ENCODE measurements at regions not wholly inside any gene's neighbourhood (a gene's known extent, or its start where the extent isn't known, plus 50 kb on each side); places are given as distances from the start of the nearest gene placed in this dataset.

DNA sequence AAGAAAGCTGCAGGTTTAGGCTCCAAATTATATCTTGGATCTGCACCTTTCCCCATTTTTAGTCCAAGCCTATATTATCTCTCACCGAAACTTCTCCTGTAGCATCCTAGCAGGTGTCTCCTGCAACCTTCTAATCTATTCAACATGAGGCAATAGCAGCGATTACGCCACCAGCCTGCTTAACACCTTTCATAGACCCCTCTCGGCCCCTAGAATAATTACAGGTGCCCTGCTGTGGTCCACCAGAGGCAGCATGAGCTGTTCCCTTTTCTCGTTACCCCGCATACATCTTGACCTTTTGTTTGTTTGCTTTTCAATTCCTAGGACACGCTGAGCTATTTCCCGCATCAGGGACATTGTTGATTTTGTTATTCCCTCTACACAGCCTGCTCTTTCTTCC, 361.9 kb downstream of the CYRIA start:
- TF ChIP-seq, protein P1, sequence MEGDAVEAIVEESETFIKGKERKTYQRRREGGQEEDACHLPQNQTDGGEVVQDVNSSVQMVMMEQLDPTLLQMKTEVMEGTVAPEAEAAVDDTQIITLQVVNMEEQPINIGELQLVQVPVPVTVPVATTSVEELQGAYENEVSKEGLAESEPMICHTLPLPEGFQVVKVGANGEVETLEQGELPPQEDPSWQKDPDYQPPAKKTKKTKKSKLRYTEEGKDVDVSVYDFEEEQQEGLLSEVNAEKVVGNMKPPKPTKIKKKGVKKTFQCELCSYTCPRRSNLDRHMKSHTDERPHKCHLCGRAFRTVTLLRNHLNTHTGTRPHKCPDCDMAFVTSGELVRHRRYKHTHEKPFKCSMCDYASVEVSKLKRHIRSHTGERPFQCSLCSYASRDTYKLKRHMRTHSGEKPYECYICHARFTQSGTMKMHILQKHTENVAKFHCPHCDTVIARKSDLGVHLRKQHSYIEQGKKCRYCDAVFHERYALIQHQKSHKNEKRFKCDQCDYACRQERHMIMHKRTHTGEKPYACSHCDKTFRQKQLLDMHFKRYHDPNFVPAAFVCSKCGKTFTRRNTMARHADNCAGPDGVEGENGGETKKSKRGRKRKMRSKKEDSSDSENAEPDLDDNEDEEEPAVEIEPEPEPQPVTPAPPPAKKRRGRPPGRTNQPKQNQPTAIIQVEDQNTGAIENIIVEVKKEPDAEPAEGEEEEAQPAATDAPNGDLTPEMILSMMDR (conservative IDR thresholded peaks at IDR 0.05; ENCODE audit: low read depth, low read length) = no peak
- DNase-seq (ENCODE audit: low read depth) = no peak
- H3K4me3 ChIP-seq (ENCODE audit: low read depth, low read length) = no peak overlapping the region

DNA sequence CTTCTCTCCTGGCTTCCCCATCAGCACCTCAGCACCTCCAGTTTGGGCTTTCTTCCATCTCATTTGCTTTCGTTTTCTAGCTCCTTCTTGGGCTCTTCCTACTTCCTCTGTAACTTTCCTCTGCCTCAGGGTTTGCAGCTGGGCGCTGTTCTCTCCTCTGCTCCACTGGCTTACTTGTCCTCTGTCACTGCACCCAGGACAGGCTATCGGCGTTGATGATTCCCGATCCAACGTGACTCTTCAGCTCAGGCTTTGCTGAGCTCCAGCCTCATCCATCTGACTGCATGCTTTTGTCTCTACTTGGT, 362.4 kb downstream of the CYRIA start:
- TF ChIP-seq, protein P1 (conservative IDR thresholded peaks at IDR 0.05; ENCODE audit: low read depth, low read length) = no peak
- H3K4me3 ChIP-seq (ENCODE audit: low read depth, low read length) = no peak overlapping the region
- DNase-seq (ENCODE audit: low read depth) = no peak

DNA sequence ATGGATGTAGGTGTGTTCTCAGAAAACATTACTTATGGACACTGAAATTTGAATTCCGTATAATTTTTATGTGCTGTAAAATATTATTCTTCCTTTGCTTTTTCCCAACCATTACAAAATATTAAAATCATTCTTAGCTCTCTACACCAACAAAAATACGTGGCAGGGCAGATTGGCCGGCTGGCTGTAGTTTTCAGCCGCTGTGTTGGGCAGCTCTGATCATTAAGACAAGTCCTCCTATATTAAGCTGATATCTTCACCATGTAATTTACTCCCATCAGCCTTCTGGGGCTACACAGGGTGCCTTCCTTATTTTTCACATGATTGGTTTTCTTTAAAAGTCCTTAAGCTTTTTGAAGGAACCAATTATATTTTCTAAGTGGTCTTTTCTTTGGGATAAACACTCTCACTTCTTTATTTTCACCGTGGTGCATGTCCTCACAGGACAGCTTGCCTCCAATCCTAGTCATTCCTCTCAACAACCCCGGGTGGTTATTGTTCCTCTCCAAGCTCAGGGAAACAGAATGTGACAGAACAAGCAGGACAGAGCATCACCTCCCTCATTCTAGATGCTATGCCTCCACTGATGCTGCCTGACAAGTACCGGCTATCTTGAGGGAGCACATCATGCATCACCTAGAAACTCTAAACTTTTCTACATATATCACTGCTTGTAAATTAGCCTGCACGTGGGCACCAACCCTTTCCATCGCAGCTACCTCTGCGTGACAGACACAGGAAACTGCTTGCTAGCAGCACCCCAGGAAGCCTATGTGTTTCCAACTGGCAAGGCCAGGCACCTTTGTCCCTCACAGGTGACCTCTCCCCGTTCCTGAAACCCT, 362.3 kb downstream of the MYCN start:
- no peak for DNase-seq (ENCODE audit: low read depth)
- no peak overlapping the region for H3K4me3 ChIP-seq (ENCODE audit: low read depth, low read length)
- TF ChIP-seq, protein P1 (conservative IDR thresholded peaks at IDR 0.05; ENCODE audit: low read depth, low read length) = no peak

DNA sequence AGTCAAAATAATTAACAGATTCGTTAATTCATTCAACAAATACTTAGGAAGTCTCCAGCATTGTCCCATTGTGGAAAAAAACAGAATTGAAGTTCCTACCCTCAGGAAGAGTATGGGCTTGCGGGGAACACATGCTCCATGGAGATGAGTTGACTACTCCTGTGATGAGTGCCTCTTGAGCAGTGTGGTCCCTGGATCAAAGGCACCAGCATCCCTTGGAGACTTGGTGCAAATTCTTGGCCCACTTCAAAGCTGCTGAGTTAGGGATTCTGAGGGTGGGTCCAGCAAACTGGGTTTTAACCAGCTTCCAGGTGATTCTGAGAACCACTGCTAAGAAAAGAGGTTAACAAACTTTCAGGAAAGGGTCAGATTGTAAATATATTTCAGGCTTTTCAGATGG, 361.6 kb downstream of the MYCN start:
- no peak for DNase-seq (ENCODE audit: low read depth)
- H3K4me3 ChIP-seq (ENCODE audit: low read depth, low read length) = no peak overlapping the region
- TF ChIP-seq, protein P1 (conservative IDR thresholded peaks at IDR 0.05; ENCODE audit: low read depth, low read length) = no peak

DNA sequence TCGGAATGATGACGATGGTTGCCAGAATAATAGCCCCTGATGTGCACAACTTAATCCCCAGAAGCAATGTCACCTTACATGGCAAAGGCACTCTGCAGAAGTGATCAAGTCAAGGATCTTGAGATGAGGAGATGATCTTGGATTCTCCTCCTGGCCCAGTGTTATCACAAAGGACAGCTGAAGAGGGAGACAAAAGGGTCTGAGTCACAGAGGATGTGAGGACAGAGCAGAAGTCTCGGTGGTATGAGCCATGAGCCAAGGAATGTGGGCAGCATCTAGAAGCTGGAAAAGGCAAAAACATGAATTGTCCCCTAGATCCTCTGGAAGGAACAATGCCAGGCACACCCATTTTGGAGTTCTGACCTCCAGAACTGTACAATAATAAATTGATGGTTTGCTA, 358.5 kb downstream of the MYCN start:
- TF ChIP-seq, protein P1 (conservative IDR thresholded peaks at IDR 0.05; ENCODE audit: low read depth, low read length) = no peak
- no peak for DNase-seq (ENCODE audit: low read depth)
- no peak overlapping the region for H3K4me3 ChIP-seq (ENCODE audit: low read depth, low read length)

DNA sequence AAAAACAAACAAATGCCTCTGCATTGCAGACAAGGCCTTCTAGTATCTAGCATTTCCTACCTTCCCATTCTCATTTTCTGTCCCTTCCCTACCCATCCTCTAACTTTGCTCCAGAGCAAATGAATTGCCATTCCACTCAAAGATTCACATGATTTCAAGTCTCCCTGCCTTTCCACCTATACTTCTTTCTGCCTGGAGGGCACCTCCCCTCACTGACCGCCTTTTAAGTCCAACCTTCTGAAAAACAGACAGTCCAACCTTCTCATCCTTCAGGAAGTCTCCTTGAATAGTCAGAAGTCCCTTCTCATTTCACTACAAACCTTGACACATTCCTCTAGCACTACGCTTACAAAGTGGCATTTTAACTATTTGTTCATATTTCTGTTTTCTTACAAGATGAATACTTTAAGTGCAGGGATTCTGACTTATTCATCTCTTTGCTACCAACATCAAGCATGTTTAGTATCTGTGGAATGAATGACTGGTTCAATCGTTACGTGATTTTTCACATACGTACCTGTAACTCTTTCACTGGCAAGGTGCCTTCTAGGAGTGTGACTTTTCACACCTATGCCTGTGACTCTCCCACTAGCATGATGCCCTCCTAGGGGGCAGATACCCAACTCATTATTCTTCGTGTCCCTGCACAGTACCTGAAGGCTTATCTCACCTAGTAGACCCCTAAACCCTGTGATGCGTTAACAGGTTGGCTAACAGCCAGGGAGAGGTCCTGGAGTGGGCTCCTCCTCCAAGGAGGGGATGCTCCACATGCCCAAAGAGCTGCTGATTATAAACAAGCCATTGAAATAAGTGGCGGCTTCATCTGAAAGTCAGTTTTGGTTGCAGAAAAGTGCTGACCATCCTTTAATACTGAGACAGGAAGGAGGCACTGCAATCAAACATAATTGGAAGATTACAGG, 356.2 kb downstream of the MYCN start:
- DNase-seq (ENCODE audit: low read depth) = no peak
- H3K4me3 ChIP-seq (ENCODE audit: low read depth, low read length) = no peak overlapping the region
- TF ChIP-seq, protein P1 (conservative IDR thresholded peaks at IDR 0.05; ENCODE audit: low read depth, low read length) = no peak

Measured in choroid plexus epithelial cell (primary cell).